CD1c-positive myeloid dendritic cell (primary cell): ENCODE measurements at regions not wholly inside any gene's neighbourhood (a gene's known extent, or its start where the extent isn't known, plus 50 kb on each side); places are given as distances from the start of the nearest gene placed in this dataset.

Source experiments
- DNase-seq: peaks from one replicate; pipeline ENCODE4 v3.0.0-alpha.2; 2016; ENCODE audit errors: extremely low spot score

GRCh38 chr17:73953206-73954033, 250.1 kb upstream of the RPL38 start:
- DNase-seq = no peak

DNA sequence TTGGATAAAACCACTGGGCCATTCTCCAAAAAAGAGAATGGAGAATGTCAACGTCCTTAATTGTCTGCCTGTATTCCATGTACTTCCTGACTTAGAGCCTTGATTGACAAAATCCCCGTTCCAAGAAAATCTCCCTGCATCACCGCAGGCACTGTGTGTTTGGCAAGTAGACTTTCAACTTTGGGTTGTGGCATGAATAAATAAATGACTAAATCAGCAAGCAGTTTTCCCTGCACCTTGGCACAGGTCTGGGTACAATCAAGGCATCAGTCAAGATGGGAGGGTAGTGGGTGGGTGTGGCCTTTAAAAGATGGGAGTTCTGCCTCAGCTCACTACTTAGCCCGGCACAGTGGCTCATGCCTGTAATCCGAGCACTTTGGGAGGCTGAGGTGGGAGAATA, 248.5 kb upstream of the RPL38 start:
- no peak for DNase-seq

GRCh38 chr17:73955616-73956015, 247.9 kb upstream of the RPL38 start:
- DNase-seq = no peak

- DNase-seq = no peak
Measured at GRCh38 chr17:73956169-73956568, 247.3 kb upstream of the RPL38 start.

- peak; percentile 55 for DNase-seq
Measured at GRCh38 chr17:73956595-73957465, 246.6 kb upstream of the RPL38 start.

DNA sequence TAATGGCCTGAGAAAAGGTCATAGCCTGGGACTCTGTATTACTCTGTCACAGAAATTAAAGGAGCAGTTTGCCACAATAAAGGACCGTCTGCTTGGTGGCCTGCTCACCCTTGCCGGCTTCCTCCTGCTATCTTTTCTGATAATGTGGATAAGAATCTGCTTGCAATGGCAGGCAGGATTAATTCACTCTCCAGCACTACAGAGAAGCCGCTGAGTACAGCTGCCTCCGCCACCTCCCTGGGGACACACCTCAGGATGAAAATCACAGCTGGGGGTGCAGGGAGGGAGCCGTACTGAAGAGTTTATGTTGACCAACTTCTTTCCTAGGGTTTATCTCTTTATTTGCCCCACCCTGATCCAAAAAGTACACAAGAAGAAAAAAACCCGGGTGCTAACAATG, 245.9 kb upstream of the RPL38 start:
- DNase-seq = no peak

DNA sequence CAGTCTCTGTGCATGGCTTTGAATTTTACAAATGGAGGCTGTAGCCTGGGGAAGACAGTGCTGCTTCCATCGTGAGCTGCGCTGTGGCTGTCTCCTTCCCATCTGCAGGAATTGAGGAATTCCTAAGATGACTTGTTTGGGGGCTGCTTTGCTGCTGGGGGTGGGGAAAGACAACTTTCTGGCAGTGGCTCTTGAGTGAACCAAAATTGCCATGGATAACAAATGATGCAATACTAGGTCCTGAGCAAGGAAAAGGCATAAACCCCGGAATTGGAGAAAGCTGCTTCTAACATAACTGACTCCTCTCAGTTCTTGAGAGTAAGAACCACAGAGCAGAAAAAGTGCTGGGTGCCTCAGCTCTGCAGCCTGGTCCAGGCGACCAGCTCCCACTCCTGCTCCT, 245.0 kb upstream of the RPL38 start:
- no peak for DNase-seq

- no peak for DNase-seq
Measured at GRCh38 chr17:73960469-73960868, 243.0 kb upstream of the RPL38 start.

DNA sequence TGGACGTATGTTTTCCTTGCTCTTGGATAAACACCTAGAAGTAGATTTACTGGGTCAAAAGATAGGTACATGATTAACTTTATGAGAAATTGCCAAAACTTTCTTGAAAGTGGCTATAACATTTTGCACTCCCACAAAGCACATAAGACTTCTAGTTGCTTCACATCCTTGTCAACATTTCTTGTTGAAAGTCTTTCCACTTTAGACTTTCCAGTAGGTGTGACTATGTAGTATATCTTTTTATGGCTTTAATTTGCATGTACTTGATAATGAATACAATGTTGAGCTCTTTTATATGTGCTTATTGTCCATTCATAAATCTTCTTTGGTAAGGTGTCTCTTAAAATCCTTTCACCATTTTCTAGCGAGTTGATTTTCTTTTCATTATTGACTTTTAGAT, 241.2 kb upstream of the RPL38 start:
- DNase-seq = no peak

GRCh38 chr17:73968680-73969079, 234.8 kb upstream of the RPL38 start:
- DNase-seq = no peak

DNA sequence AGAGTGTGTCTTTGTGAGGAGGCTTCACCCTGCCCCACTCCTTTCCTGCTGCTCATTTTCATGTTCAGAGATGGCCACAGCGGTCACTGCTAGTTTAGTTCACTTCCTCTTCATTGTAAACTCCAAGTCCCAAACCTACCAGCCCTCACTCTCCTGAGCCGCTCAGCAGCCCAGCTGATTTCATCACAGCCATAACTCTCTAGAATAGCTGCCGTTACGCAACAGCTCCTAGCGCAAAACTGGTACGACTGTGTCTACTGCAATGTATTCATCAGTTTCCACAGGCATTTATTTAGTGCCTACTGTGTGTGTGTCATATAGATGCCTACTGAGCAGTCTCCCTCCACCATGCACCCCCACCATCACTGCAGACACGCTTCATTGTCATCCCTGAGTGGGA, 233.5 kb upstream of the RPL38 start:
- peak; percentile 85 for DNase-seq

GRCh38 chr17:73971127-73971526, 232.4 kb upstream of the RPL38 start:
- no peak for DNase-seq

- no peak for DNase-seq
Measured at GRCh38 chr17:73972056-73972455, 231.4 kb upstream of the RPL38 start.

- no peak for DNase-seq
Measured at GRCh38 chr17:73972901-73973300, 230.6 kb upstream of the RPL38 start.

GRCh38 chr17:73973586-73974409, 229.7 kb upstream of the RPL38 start:
- no peak for DNase-seq

- DNase-seq = no peak
Measured at GRCh38 chr17:73974536-73974935, 228.9 kb upstream of the RPL38 start.

DNA sequence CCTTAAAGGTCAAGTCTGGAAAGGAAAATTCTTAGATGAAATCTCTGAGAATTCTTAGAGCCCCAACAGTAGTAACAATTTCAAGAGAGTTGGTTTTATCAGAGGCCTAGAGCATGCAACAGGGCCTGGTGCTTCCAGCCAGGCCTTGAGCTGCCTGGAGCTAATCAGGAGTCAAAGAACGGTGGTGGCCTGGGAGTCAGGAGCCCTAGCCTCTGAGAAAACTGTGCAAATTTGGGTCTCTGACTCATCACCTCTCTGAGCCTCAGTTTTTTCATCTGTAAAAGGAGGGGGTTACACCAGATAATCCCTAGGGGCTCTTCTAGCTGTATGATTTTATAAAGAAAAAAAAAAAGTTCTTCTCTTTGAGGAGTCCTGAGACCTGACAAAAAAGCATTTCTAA, 227.3 kb upstream of the RPL38 start:
- no peak for DNase-seq

DNA sequence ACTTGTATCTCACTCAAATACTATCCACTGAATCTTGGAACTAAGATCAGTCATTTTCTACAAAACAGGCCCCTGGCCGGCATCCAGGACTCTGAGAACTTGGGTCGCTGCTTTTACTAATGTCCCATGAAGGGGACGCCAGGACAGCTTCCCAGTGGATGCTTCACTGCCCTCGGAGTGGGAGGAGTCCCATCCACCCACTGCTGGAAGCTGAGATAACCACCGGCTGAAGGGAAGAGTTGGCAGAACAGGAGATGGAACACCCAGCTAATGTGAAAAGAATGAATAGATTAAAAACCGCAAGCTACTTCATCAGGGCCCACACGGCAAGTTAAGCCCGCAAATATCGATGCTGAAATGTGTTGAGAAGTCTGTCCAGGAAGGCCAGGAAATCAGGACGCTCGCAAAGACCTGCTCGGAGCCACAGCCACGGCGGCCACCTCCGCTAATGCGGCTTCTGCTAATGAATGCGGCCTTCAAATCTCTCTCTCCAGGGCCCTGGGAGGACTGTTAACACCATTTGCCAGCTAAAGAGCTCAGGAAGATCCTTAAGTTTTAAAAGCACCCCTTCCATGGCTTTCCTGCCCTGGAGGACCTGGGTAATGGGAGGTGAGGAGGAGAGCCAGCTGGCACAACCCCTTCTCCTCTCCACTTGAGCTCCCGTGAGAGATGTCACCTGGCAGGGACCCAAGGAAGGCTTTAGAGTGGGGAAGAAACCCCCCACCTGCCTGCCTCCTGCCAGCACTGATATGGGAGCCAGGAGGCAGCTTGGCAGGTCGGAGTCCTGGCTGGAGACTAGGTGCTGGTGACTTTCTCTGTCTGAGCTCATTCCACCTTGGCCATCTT, 226.6 kb upstream of the RPL38 start:
- DNase-seq = no peak

DNA sequence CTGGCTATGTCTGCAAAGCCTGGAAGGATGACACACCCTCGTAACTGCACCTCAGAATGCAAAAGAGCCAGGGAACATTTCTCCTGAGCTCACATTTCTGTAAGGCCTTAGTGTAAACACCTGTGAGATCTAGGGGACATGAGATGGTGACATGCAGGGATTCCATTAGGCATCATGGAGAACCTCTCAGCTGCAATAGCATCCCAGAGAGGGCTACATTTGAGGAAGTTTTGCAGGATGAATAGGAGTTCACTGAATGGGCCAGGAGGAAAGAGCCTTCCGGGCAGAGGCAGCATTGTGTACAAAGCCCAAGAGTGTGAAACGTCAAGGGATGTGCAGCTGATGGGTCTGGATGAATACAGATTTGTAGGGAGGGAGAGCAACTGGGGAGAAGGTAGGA, 223.0 kb upstream of the RPL38 start:
- DNase-seq = no peak

DNA sequence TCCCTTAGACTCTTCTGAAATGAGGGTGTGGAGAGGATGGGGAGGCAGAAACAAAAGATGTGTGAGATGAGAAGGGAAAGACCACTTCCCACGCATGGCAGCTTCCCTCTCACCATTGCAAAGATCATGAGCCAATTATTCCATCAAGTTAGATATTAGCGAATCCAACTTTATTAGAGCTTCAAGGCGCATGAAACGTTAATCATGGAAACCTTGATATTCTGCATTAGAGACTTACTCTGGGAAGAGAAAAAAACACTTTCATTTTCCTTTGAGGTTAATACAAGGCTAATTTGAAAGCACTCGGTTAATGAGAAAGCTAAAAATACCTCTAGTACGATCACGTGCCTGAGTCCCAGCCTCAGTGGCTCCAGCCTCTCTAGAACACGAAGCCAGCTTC, 220.6 kb upstream of the RPL38 start:
- no peak for DNase-seq
